ENCODE measurements at regions not wholly inside any gene's neighbourhood (a gene's known extent, or its start where the extent isn't known, plus 50 kb on each side); places are given as distances from the start of the nearest gene placed in this dataset.

GRCh38 chr3:1908651-1909445 is 189.8 kb upstream of the CNTN4 start:
- intact Hi-C loops (cut with DNase I, micrococcal nuclease): no loop called here
- Mint-ChIP-seq H3K36me3 (ENCODE audit: low read depth) (no peaks in the 10 kb centered on the region), H3K27me3 (no peaks in the 10 kb centered on the region), H3K4me3 (no peak overlapping the region), H3K27ac (no peak overlapping the region), H3K9me3 (peaks cover 5% of the 10 kb centered on the region), H3K4me1 (ENCODE audit: low read depth) (no peaks in the 10 kb centered on the region)
- H3K36me3 ChIP-seq (ENCODE audit: insufficient read depth, low read length): no peaks in the 10 kb centered on the region
- DNase-seq (no peak), ATAC-seq (ENCODE audit: poor library complexity) (no peak)
- H3K27ac ChIP-seq (ENCODE audit: low read depth in 1 of 2, low read length in 2 of 2): no peak overlapping the region
- peaks cover 0 to 3% of the 10 kb centered on the region in 2 experiments for H3K9me3 ChIP-seq (ENCODE audit: control insufficient read depth in 1 of 2, insufficient read depth in 1 of 2, low read length in 2 of 2)
- POLR2A ChIA-PET: no interaction called here
- CTCF ChIA-PET: no interaction called here
- no peak for TF ChIP-seq CTCF (IDR thresholded peaks at IDR 0.05)
- H3K4me3 ChIP-seq (ENCODE audit: low read length): no peak overlapping the region
- H3K27me3 ChIP-seq (ENCODE audit: control insufficient read depth in 1 of 2, insufficient read depth in 2 of 2, low read length in 2 of 2): no peaks in the 10 kb centered on the region
- H3K4me1 ChIP-seq (ENCODE audit: insufficient read depth, low read length): no peaks in the 10 kb centered on the region

GRCh38 chr3:1910322-1910721 is 188.3 kb upstream of the CNTN4 start:
- Histone ChIP-seq H3K36me3 (ENCODE audit: insufficient read depth, low read length) (no peaks in the 10 kb centered on the region), H3K4me1 (ENCODE audit: insufficient read depth, low read length) (no peaks in the 10 kb centered on the region), H3K27ac (ENCODE audit: low read depth in 1 of 2, low read length in 2 of 2) (no peak overlapping the region), H3K4me3 (ENCODE audit: low read length) (no peak overlapping the region), H3K9me3 (ENCODE audit: control insufficient read depth in 1 of 2, insufficient read depth in 1 of 2, low read length in 2 of 2) (no peaks in the 10 kb centered on the region), H3K27me3 (ENCODE audit: control insufficient read depth in 1 of 2, insufficient read depth in 2 of 2, low read length in 2 of 2) (no peaks in the 10 kb centered on the region)
- intact Hi-C loops (cut with DNase I, micrococcal nuclease): no loop called here
- TF ChIP-seq CTCF (IDR thresholded peaks at IDR 0.05): no peak
- Mint-ChIP-seq H3K9me3 (peaks cover 5% of the 10 kb centered on the region), H3K4me3 (no peak overlapping the region), H3K27me3 (no peaks in the 10 kb centered on the region), H3K4me1 (ENCODE audit: low read depth) (no peaks in the 10 kb centered on the region), H3K36me3 (ENCODE audit: low read depth) (no peaks in the 10 kb centered on the region), H3K27ac (no peak overlapping the region)
- DNase-seq: no peak
- ATAC-seq (ENCODE audit: poor library complexity): no peak
- ChIA-PET CTCF (no interaction called here), POLR2A (no interaction called here)

- no peaks in the 10 kb centered on the region for H3K27me3 ChIP-seq (ENCODE audit: control insufficient read depth in 1 of 2, insufficient read depth in 2 of 2, low read length in 2 of 2)
- ATAC-seq (ENCODE audit: poor library complexity): no peak
- H3K36me3 Mint-ChIP-seq (ENCODE audit: low read depth): no peaks in the 10 kb centered on the region
- intact Hi-C loops (cut with DNase I, micrococcal nuclease): no loop called here
- H3K4me1 ChIP-seq (ENCODE audit: insufficient read depth, low read length): no peaks in the 10 kb centered on the region
- no peak overlapping the region for H3K27ac Mint-ChIP-seq
- H3K27me3 Mint-ChIP-seq: no peaks in the 10 kb centered on the region
- POLR2A ChIA-PET: no interaction called here
- no peaks in the 10 kb centered on the region for H3K36me3 ChIP-seq (ENCODE audit: insufficient read depth, low read length)
- no peak overlapping the region for H3K4me3 Mint-ChIP-seq
- H3K9me3 Mint-ChIP-seq: peaks cover 9% of the 10 kb centered on the region
- TF ChIP-seq CTCF (IDR thresholded peaks at IDR 0.05): no peak
- CTCF ChIA-PET: no interaction called here
- no peak for DNase-seq
- H3K27ac ChIP-seq (ENCODE audit: low read depth in 1 of 2, low read length in 2 of 2): no peak overlapping the region
- H3K4me3 ChIP-seq (ENCODE audit: low read length): no peak overlapping the region
- H3K4me1 Mint-ChIP-seq (ENCODE audit: low read depth): no peaks in the 10 kb centered on the region
- peaks cover 0 to 9% of the 10 kb centered on the region in 2 experiments for H3K9me3 ChIP-seq (ENCODE audit: control insufficient read depth in 1 of 2, insufficient read depth in 1 of 2, low read length in 2 of 2)
Observed at GRCh38 chr3:1929788-1930414, 168.8 kb upstream of the CNTN4 start.

All from CD4-positive, alpha-beta T cell (primary cell).